ENCODE measurements at regions not wholly inside any gene's neighbourhood (a gene's known extent, or its start where the extent isn't known, plus 50 kb on each side); places are given as distances from the start of the nearest gene placed in this dataset.

DNA sequence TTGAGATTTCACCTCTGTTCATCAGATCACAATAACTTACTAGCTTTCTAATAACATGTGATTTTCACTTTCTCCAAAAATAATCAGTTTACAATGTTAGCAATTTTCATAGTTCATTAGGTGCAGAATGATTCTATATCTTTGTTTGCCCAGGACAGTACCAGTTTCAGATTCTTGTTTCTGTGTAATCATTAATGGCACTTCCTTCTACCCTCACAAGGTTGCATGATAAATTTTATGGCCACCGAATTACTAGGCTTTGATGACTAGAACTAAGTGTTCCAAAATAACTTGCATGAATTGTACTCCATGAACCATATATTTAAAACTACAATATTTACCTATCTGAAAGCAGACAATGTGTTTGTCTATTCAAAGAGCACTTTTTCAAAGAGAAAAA lies 442.3 kb downstream of the EPHA7 start (continued):
- TF ChIP-seq, protein P1, sequence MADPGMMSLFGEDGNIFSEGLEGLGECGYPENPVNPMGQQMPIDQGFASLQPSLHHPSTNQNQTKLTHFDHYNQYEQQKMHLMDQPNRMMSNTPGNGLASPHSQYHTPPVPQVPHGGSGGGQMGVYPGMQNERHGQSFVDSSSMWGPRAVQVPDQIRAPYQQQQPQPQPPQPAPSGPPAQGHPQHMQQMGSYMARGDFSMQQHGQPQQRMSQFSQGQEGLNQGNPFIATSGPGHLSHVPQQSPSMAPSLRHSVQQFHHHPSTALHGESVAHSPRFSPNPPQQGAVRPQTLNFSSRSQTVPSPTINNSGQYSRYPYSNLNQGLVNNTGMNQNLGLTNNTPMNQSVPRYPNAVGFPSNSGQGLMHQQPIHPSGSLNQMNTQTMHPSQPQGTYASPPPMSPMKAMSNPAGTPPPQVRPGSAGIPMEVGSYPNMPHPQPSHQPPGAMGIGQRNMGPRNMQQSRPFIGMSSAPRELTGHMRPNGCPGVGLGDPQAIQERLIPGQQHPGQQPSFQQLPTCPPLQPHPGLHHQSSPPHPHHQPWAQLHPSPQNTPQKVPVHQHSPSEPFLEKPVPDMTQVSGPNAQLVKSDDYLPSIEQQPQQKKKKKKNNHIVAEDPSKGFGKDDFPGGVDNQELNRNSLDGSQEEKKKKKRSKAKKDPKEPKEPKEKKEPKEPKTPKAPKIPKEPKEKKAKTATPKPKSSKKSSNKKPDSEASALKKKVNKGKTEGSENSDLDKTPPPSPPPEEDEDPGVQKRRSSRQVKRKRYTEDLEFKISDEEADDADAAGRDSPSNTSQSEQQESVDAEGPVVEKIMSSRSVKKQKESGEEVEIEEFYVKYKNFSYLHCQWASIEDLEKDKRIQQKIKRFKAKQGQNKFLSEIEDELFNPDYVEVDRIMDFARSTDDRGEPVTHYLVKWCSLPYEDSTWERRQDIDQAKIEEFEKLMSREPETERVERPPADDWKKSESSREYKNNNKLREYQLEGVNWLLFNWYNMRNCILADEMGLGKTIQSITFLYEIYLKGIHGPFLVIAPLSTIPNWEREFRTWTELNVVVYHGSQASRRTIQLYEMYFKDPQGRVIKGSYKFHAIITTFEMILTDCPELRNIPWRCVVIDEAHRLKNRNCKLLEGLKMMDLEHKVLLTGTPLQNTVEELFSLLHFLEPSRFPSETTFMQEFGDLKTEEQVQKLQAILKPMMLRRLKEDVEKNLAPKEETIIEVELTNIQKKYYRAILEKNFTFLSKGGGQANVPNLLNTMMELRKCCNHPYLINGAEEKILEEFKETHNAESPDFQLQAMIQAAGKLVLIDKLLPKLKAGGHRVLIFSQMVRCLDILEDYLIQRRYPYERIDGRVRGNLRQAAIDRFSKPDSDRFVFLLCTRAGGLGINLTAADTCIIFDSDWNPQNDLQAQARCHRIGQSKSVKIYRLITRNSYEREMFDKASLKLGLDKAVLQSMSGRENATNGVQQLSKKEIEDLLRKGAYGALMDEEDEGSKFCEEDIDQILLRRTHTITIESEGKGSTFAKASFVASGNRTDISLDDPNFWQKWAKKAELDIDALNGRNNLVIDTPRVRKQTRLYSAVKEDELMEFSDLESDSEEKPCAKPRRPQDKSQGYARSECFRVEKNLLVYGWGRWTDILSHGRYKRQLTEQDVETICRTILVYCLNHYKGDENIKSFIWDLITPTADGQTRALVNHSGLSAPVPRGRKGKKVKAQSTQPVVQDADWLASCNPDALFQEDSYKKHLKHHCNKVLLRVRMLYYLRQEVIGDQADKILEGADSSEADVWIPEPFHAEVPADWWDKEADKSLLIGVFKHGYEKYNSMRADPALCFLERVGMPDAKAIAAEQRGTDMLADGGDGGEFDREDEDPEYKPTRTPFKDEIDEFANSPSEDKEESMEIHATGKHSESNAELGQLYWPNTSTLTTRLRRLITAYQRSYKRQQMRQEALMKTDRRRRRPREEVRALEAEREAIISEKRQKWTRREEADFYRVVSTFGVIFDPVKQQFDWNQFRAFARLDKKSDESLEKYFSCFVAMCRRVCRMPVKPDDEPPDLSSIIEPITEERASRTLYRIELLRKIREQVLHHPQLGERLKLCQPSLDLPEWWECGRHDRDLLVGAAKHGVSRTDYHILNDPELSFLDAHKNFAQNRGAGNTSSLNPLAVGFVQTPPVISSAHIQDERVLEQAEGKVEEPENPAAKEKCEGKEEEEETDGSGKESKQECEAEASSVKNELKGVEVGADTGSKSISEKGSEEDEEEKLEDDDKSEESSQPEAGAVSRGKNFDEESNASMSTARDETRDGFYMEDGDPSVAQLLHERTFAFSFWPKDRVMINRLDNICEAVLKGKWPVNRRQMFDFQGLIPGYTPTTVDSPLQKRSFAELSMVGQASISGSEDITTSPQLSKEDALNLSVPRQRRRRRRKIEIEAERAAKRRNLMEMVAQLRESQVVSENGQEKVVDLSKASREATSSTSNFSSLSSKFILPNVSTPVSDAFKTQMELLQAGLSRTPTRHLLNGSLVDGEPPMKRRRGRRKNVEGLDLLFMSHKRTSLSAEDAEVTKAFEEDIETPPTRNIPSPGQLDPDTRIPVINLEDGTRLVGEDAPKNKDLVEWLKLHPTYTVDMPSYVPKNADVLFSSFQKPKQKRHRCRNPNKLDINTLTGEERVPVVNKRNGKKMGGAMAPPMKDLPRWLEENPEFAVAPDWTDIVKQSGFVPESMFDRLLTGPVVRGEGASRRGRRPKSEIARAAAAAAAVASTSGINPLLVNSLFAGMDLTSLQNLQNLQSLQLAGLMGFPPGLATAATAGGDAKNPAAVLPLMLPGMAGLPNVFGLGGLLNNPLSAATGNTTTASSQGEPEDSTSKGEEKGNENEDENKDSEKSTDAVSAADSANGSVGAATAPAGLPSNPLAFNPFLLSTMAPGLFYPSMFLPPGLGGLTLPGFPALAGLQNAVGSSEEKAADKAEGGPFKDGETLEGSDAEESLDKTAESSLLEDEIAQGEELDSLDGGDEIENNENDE (IDR thresholded peaks at IDR 0.05; ENCODE audit: insufficient replicate concordance, low read length): no peak
- TF ChIP-seq CBX8 (IDR thresholded peaks at IDR 0.05; ENCODE audit: borderline replicate concordance, low read depth, low read length) (no peak), CREB1 (IDR thresholded peaks at IDR 0.05) (no peak), ZNF274 (IDR thresholded peaks at IDR 0.05; ENCODE audit: borderline replicate concordance, extremely low read depth, low read length) (no peak), TEAD4 (IDR thresholded peaks at IDR 0.05; ENCODE audit: low read depth, low read length) (no peak), TAF7 (optimal IDR thresholded peaks at IDR 0.05; ENCODE audit: borderline replicate concordance, low read depth, low read length) (no peak), CTBP2 (IDR thresholded peaks at IDR 0.05; ENCODE audit: borderline replicate concordance, insufficient read depth, insufficient read length, low read length) (no peak)

Data from H1 (cell line).